ENCODE measurements at regions not wholly inside any gene's neighbourhood (a gene's known extent, or its start where the extent isn't known, plus 50 kb on each side); places are given as distances from the start of the nearest gene placed in this dataset.

DNA sequence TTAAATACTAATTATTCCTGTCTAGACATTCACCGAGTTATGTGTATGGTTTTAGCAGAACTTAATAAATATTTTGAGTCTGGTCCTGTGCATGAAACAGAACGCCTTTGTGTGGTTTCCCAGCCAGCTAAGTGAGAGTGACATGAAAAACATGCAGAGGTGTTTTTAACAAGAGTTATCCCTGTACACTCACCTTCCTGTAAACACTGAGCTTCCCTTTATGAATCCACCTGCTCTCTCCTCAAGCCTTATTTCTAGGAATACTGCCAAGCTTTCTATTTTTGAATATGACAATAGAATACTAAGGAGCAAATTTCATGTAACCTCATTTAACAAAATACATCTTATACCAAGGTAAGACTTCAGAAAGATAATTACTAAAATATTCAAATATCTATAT, 270.3 kb upstream of the CTSO start:
- no peak overlapping the region for H3K27ac ChIP-seq
- H3K36me3 ChIP-seq, result no peaks in the 10 kb centered on the region
- H3K27me3 ChIP-seq, result no peaks in the 10 kb centered on the region
- 51% methylated on average over 2 of the region's 2 CpGs for WGBS
- no peaks in the 10 kb centered on the region for H3K9me3 ChIP-seq
- no peak for TF ChIP-seq EP300 (IDR thresholded peaks at IDR 0.05)
- TF ChIP-seq POLR2AphosphoS5 (IDR thresholded peaks at IDR 0.05), result no peak
- TF ChIP-seq POLR2A (IDR thresholded peaks at IDR 0.05), result no peak
- TF ChIP-seq CTCF (IDR thresholded peaks at IDR 0.05), result no peak
- no peak for DNase-seq (ENCODE audit: low spot score in 2 of 2)
- H3K4me1 ChIP-seq, result no peaks in the 10 kb centered on the region
- H3K4me3 ChIP-seq, result no peak overlapping the region

DNA sequence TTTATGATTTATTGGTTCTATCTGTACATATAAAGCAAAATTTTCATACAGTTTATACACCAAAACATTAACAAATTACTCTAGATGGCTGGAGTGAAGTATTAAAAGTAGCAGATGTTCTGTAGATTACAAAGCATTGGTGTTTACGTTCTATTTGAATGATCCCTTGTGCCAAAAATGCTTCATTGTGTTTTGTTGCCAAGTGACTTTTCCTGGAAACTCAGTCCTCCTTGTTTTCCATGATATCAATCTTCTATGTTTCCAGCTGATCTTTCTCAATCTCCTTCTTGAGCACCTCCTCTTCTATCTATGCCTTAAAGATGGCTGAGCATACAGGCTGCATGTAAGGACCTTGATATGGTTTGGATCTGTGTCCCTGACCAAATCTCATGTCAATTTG, 263.6 kb upstream of the CTSO start:
- WGBS, result 28% methylated on average over 1 of the region's 1 CpG
- Histone ChIP-seq H3K27me3 (no peaks in the 10 kb centered on the region), H3K4me1 (no peaks in the 10 kb centered on the region), H3K4me3 (no peak overlapping the region), H3K9me3 (no peaks in the 10 kb centered on the region), H3K36me3 (no peaks in the 10 kb centered on the region), H3K27ac (no peak overlapping the region)
- TF ChIP-seq CTCF (IDR thresholded peaks at IDR 0.05) (no peak), EP300 (IDR thresholded peaks at IDR 0.05) (no peak), POLR2AphosphoS5 (IDR thresholded peaks at IDR 0.05) (no peak), POLR2A (IDR thresholded peaks at IDR 0.05) (no peak)
- DNase-seq (ENCODE audit: low spot score in 2 of 2), result no peak

DNA sequence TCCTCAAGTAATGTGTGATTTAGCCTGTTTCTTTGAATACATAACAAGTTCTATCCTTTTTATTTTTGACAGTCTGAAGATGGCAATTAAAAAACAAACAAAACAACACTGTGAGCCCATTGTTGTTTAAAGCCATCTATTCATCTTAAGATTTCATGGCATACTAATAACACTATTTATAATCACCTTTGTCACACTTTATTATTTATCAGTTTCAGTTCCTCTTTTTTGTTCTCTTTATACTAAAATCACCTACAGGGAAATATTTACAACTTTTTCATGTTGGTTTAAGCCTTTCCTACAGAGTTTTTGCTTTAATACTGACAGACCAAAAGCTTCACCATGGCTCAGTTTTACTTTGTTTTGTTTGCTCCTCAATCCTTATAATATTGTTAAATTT, 247.4 kb upstream of the CTSO start:
- Histone ChIP-seq H3K4me3 (no peak overlapping the region), H3K4me1 (no peaks in the 10 kb centered on the region), H3K27ac (no peak overlapping the region), H3K9me3 (no peaks in the 10 kb centered on the region), H3K36me3 (no peaks in the 10 kb centered on the region), H3K27me3 (no peaks in the 10 kb centered on the region)
- no peak for DNase-seq (ENCODE audit: low spot score in 2 of 2)
- no peak for TF ChIP-seq EP300 (IDR thresholded peaks at IDR 0.05)
- no peak for TF ChIP-seq POLR2A (IDR thresholded peaks at IDR 0.05)
- TF ChIP-seq CTCF (IDR thresholded peaks at IDR 0.05), result no peak
- TF ChIP-seq POLR2AphosphoS5 (IDR thresholded peaks at IDR 0.05), result no peak

- TF ChIP-seq EP300 (IDR thresholded peaks at IDR 0.05) (no peak), POLR2AphosphoS5 (IDR thresholded peaks at IDR 0.05) (no peak), POLR2A (IDR thresholded peaks at IDR 0.05) (no peak), CTCF (IDR thresholded peaks at IDR 0.05) (no peak)
- Histone ChIP-seq H3K27ac (no peak overlapping the region), H3K9me3 (no peaks in the 10 kb centered on the region), H3K27me3 (no peaks in the 10 kb centered on the region), H3K4me1 (no peaks in the 10 kb centered on the region), H3K36me3 (no peaks in the 10 kb centered on the region), H3K4me3 (no peak overlapping the region)
- DNase-seq (ENCODE audit: low spot score in 2 of 2), result no peak
- WGBS, result 91% methylated on average over 15 of the region's 15 CpGs
These were observed 244.8 kb upstream of the CTSO start for GRCh38 chr4:156198511-156198910.

DNA sequence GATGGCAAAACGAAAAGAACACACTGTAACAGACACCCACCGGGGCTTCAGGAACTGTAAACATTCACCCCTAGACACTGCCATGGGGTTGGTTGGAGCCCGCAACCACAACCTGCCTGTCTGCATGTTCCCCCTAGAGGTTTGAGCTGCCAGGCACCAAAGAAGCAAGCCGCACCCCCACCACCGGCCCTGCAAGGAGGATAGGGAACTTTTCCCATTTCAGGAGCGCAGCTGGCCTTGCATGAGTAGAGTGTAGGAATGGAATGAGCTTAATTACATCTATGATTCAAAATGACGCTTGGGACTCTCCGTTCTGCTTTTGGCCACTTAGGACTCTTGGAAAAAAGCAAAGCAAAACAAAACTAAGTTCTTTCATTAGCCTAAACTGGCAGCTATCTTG, 243.6 kb upstream of the CTSO start:
- WGBS, result 77% methylated on average over 6 of the region's 8 CpGs
- no peak overlapping the region for H3K4me3 ChIP-seq
- TF ChIP-seq EP300 (IDR thresholded peaks at IDR 0.05) (no peak), CTCF (IDR thresholded peaks at IDR 0.05) (no peak), POLR2AphosphoS5 (IDR thresholded peaks at IDR 0.05) (no peak), POLR2A (IDR thresholded peaks at IDR 0.05) (no peak)
- DNase-seq (ENCODE audit: low spot score in 2 of 2), result no peak
- no peaks in the 10 kb centered on the region for H3K27me3 ChIP-seq
- H3K27ac ChIP-seq, result no peak overlapping the region
- no peaks in the 10 kb centered on the region for H3K9me3 ChIP-seq
- H3K4me1 ChIP-seq, result no peaks in the 10 kb centered on the region
- H3K36me3 ChIP-seq, result no peaks in the 10 kb centered on the region

Measured in suprapubic skin (tissue), 4 donors.